Ishikawa (cell line): ENCODE measurements at regions not wholly inside any gene's neighbourhood (a gene's known extent, or its start where the extent isn't known, plus 50 kb on each side); places are given as distances from the start of the nearest gene placed in this dataset.

Experiments
- CEBPB ChIP-seq: IDR thresholded peaks from 2 replicates; pipeline ENCODE4 v1.6.1; 2012
- CREB1 ChIP-seq: IDR thresholded peaks from 2 replicates; pipeline ENCODE4 v1.6.1; 2012; ENCODE audit warnings: low read depth
- EGR1 ChIP-seq: IDR thresholded peaks from 2 replicates; pipeline ENCODE4 v1.6.1; 2012
- EP300 ChIP-seq: IDR thresholded peaks from 2 replicates; pipeline ENCODE4 v1.6.1; 2012; ENCODE audit warnings: borderline replicate concordance
- FOXM1 ChIP-seq: IDR thresholded peaks from 2 replicates; pipeline ENCODE4 v1.6.1; 2012; ENCODE audit warnings: low read depth, borderline replicate concordance
- NFIC ChIP-seq: IDR thresholded peaks from 2 replicates; pipeline ENCODE4 v1.6.1; 2012
- RAD21 ChIP-seq: IDR thresholded peaks from 2 replicates; pipeline ENCODE4 v1.6.1; 2012; ENCODE audit warnings: low read depth
- REST ChIP-seq: IDR thresholded peaks from 2 replicates; pipeline ENCODE4 v1.6.1; 2012; ENCODE audit warnings: low read depth, mild to moderate bottlenecking
- TAF1 ChIP-seq: IDR thresholded peaks from 2 replicates; pipeline ENCODE4 v1.6.1; 2012; ENCODE audit warnings: low read depth, mild to moderate bottlenecking
- TCF12 ChIP-seq: IDR thresholded peaks from 2 replicates; pipeline ENCODE4 v1.6.1; 2012; ENCODE audit warnings: low read depth
- TEAD4 ChIP-seq: IDR thresholded peaks from 2 replicates; pipeline ENCODE4 v1.6.1; 2012
- YY1 ChIP-seq: IDR thresholded peaks from 2 replicates; pipeline ENCODE4 v1.6.1; 2012; ENCODE audit warnings: low read depth
- ZBTB7A ChIP-seq: IDR thresholded peaks from 2 replicates; pipeline ENCODE4 v1.6.1; 2012; ENCODE audit warnings: low read depth
- TF ChIP-seq, protein P1 (sequence below): IDR thresholded peaks from 2 replicates; pipeline ENCODE4 v1.6.1; 2012
- TF ChIP-seq, protein P2 (sequence below): IDR thresholded peaks from 2 replicates; pipeline ENCODE4 v1.6.1; 2012

DNA sequence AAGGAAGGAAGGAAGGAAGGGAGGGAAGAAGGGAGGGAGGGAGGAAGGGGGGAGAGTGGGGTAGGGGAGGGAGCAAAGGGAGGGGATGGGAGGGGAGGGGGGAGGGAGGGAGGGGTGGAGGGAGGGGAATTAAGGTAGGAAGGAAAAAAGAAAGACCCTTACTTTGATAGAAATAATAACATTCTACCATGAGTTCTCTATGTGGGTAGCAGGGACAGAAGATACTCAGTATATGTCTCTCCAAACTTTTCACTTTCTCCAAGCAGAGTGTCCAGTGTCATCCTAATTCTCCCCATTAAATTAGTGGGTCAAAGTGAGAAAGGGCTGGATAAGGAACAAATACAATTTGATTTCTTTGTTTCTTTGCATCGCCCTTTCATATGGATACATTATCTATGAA lies 553.4 kb upstream of the USP15 start:
- TF ChIP-seq EP300 (no peak), NFIC (no peak), REST (no peak), YY1 (no peak), EGR1 (no peak), TAF1 (no peak), TCF12 (no peak)
- TF ChIP-seq, protein P1, sequence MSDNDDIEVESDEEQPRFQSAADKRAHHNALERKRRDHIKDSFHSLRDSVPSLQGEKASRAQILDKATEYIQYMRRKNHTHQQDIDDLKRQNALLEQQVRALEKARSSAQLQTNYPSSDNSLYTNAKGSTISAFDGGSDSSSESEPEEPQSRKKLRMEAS = no peak

DNA sequence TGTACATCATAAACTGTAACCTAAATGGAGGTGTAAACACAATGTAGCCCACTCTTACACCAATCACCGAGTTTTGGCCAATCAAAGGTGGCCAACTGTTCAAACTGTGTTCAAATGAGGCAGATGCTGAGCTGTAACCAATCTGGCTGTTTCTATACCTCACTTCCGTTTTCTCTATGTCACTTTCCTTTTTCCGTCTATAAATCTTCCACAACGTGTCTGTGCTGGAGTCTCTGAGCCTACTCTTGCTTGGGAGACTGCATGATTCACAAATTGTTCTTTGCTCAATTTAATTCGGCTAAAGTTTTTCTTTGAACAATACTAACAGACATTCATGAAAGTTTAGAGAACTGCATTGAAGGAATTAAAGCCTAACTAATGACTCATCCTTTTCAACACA lies 547.1 kb upstream of the USP15 start:
- TF ChIP-seq ZBTB7A = no peak
- TF ChIP-seq FOXM1 = no peak
- TF ChIP-seq RAD21 = no peak
- no peak for TF ChIP-seq TEAD4
- TF ChIP-seq CREB1 = no peak
- no peak for TF ChIP-seq EGR1
- no peak for TF ChIP-seq CEBPB
- TF ChIP-seq TAF1 = no peak
- TF ChIP-seq, protein P1 = no peak
- no peak for TF ChIP-seq TCF12
- TF ChIP-seq YY1 = no peak
- TF ChIP-seq EP300 = no peak
- TF ChIP-seq NFIC = no peak
- no peak for TF ChIP-seq REST
- TF ChIP-seq, protein P2, sequence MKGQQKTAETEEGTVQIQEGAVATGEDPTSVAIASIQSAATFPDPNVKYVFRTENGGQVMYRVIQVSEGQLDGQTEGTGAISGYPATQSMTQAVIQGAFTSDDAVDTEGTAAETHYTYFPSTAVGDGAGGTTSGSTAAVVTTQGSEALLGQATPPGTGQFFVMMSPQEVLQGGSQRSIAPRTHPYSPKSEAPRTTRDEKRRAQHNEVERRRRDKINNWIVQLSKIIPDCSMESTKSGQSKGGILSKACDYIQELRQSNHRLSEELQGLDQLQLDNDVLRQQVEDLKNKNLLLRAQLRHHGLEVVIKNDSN = no peak

DNA sequence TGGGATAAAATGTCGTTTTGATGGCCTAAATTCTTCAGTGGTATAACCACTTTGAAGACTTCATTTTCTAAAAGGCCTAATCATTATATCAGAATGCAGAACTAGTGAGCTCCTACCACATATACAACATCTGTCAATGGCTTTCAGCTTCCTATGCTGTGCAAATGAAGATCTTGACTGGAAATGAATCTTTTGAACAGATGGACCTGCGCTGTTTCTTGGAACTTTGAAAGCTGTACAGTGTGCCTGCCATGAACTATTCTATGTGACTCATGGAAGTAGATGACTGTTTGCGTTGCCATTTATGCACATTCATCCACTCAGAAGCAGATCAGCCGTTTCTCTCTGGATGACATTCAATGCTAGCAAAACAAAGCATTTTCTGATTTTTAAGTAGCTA lies 542.2 kb upstream of the USP15 start:
- TF ChIP-seq TEAD4 = no peak
- no peak for TF ChIP-seq CREB1
- no peak for TF ChIP-seq EP300
- TF ChIP-seq, protein P1 = no peak
- TF ChIP-seq TCF12 = no peak
- no peak for TF ChIP-seq TAF1
- no peak for TF ChIP-seq ZBTB7A
- no peak for TF ChIP-seq YY1
- TF ChIP-seq NFIC = no peak
- TF ChIP-seq REST = no peak
- TF ChIP-seq EGR1 = no peak
- no peak for TF ChIP-seq RAD21
- no peak for TF ChIP-seq CEBPB
- TF ChIP-seq, protein P2 = no peak
- no peak for TF ChIP-seq FOXM1

GRCh38 chr12:61739925-61740324 lies 520.3 kb upstream of the USP15 start:
- TF ChIP-seq CREB1 (no peak), TEAD4 (no peak), ZBTB7A (no peak), TAF1 (no peak), EP300 (no peak)
- TF ChIP-seq, protein P1 = no peak

- no peak for TF ChIP-seq REST
- no peak for TF ChIP-seq ZBTB7A
- no peak for TF ChIP-seq CEBPB
- no peak for TF ChIP-seq TCF12
- TF ChIP-seq FOXM1 = no peak
- TF ChIP-seq NFIC = no peak
- TF ChIP-seq, protein P1 = no peak
- TF ChIP-seq YY1 = no peak
- TF ChIP-seq CREB1 = no peak
Measured at GRCh38 chr12:61750604-61751003, 509.6 kb upstream of the USP15 start.
